NOMO-1 treated with DMSO at 0.1 percent for 48 hours (cell line): ENCODE measurements at regions not wholly inside any gene's neighbourhood (a gene's known extent, or its start where the extent isn't known, plus 50 kb on each side); places are given as distances from the start of the nearest gene placed in this dataset.
"Not testable (repeated sequence)": the region's sequence is repeated elsewhere in the genome, so short reads cannot be mapped to it uniquely, and the experiment has no call there.

Source experiments
- DNase-seq: peaks from one replicate; lab custom pipeline; 2025; ENCODE audit not compliant: unreplicated experiment; lab: John Stamatoyannopoulos, UW

GRCh38 chr11:122209619-122210366 is 93.8 kb upstream of the BLID start:
- DNase-seq: no peak

- DNase-seq: no peak
Observed at GRCh38 chr11:122207921-122208764, 92.1 kb upstream of the BLID start.

GRCh38 chr11:122207505-122207904 is 91.5 kb upstream of the BLID start:
- DNase-seq: no peak

- no peak for DNase-seq
Observed at GRCh38 chr11:122205036-122205435, 89.0 kb upstream of the BLID start.

- no peak for DNase-seq
Observed at GRCh38 chr11:122204206-122204605, 88.2 kb upstream of the BLID start.

GRCh38 chr11:122202951-122203456 is 87.0 kb upstream of the BLID start:
- DNase-seq: peak; percentile 28

- DNase-seq: no peak
Observed at GRCh38 chr11:122202161-122202950, 86.3 kb upstream of the BLID start.

- no peak for DNase-seq
Observed at GRCh38 chr11:122201106-122201505, 85.1 kb upstream of the BLID start.

- DNase-seq: no peak
Observed at GRCh38 chr11:122199661-122200060, 83.6 kb upstream of the BLID start.

GRCh38 chr11:122198291-122198983 is 82.4 kb upstream of the BLID start:
- DNase-seq: no peak

GRCh38 chr11:122197066-122197987 is 81.3 kb upstream of the BLID start:
- no peak for DNase-seq

- DNase-seq: no peak
Observed at GRCh38 chr11:122195790-122196189, 79.8 kb upstream of the BLID start.

GRCh38 chr11:122193881-122194480 is 78.0 kb upstream of the BLID start:
- DNase-seq: not testable (repeated sequence)

GRCh38 chr11:122193457-122193856 is 77.4 kb upstream of the BLID start:
- no peak for DNase-seq

GRCh38 chr11:122192634-122193255 is 76.7 kb upstream of the BLID start:
- DNase-seq: no peak

- no peak for DNase-seq
Observed at GRCh38 chr11:122190768-122191167, 74.8 kb upstream of the BLID start.

GRCh38 chr11:122189229-122189628 is 73.2 kb upstream of the BLID start:
- no peak for DNase-seq

- DNase-seq: no peak
Observed at GRCh38 chr11:122187373-122188165, 71.6 kb upstream of the BLID start.
